ENCODE measurements at regions not wholly inside any gene's neighbourhood (a gene's known extent, or its start where the extent isn't known, plus 50 kb on each side); places are given as distances from the start of the nearest gene placed in this dataset.

DNA sequence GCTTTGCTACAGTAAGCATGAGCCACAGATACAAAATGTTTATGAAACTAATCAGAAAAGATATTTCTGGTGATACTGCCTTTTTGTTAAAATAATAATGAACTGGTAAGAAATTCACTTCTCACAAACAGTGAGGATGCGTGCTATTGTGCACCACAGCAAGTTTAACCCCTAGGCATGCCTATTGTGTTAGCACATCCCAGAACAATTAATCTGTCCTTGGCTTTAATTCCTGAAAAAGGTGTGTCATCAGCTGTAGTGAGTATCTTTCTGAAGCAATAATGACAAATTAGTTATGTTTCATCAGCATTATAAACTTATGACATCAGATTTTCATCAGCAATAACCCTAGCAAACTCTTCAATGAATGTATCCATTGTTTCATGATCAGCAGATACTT lies 1307.2 kb downstream of the EFNA5 start:
- H3K9ac ChIP-seq (ENCODE audit: insufficient read depth in 1 of 2, low read length in 2 of 2): no peak overlapping the region
- no peak overlapping the region for H3K4me3 ChIP-seq
- DNase-seq (no peak), ATAC-seq (ENCODE audit: insufficient read depth, low FRiP score) (no peak)
- H3K27me3 ChIP-seq (ENCODE audit: control insufficient read depth in 3 of 3, insufficient read depth in 3 of 3, low read length in 2 of 3): no peaks in the 10 kb centered on the region
- 94 to 97% methylated on average over 1 of the region's 1 CpG for WGBS, 2 donors
- H3K9me3 ChIP-seq (ENCODE audit: control insufficient read depth in 4 of 4, insufficient read depth in 3 of 4, low read length in 3 of 4): peaks cover 0 to 5% (median 2%) of the 10 kb centered on the region in 4 donors
- TF ChIP-seq, protein P1, sequence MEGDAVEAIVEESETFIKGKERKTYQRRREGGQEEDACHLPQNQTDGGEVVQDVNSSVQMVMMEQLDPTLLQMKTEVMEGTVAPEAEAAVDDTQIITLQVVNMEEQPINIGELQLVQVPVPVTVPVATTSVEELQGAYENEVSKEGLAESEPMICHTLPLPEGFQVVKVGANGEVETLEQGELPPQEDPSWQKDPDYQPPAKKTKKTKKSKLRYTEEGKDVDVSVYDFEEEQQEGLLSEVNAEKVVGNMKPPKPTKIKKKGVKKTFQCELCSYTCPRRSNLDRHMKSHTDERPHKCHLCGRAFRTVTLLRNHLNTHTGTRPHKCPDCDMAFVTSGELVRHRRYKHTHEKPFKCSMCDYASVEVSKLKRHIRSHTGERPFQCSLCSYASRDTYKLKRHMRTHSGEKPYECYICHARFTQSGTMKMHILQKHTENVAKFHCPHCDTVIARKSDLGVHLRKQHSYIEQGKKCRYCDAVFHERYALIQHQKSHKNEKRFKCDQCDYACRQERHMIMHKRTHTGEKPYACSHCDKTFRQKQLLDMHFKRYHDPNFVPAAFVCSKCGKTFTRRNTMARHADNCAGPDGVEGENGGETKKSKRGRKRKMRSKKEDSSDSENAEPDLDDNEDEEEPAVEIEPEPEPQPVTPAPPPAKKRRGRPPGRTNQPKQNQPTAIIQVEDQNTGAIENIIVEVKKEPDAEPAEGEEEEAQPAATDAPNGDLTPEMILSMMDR (IDR thresholded peaks at IDR 0.05; ENCODE audit: control extremely low read depth, extremely low read depth): no peak
- H3K4me1 ChIP-seq (ENCODE audit: control insufficient read depth in 5 of 5, insufficient read depth in 5 of 5, low read length in 5 of 5): no peaks in the 10 kb centered on the region
- no peak overlapping the region for H3K27ac ChIP-seq (ENCODE audit: low read depth in 1 of 2, low read length in 1 of 2)
- no peaks in the 10 kb centered on the region for H3K36me3 ChIP-seq (ENCODE audit: control insufficient read depth in 4 of 4, insufficient read depth in 4 of 4, low read length in 4 of 4)

DNA sequence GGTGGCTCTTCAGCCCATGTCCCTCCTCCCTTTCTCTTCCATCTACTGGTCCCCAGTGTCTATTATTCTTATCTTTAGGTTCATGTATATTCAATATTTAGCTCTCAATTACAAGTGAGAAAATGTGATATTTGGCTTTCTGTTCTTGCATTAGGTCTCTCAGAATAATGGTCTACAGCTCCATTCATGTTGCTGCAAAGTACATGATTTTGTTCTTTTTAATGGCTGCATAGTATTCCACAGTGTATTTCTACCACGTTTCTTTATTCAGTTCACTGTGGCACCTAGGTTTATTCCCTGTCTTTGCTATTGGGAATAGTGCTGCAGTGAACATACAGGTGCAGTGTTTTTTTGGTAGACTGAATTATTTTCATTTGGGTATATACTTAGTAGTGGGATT lies 1308.8 kb downstream of the EFNA5 start:
- H3K4me3 ChIP-seq: no peak overlapping the region
- peaks cover 0 to 5% (median 2%) of the 10 kb centered on the region in 4 donors for H3K9me3 ChIP-seq (ENCODE audit: control insufficient read depth in 4 of 4, insufficient read depth in 3 of 4, low read length in 3 of 4)
- H3K4me1 ChIP-seq (ENCODE audit: control insufficient read depth in 5 of 5, insufficient read depth in 5 of 5, low read length in 5 of 5): no peaks in the 10 kb centered on the region
- no peak overlapping the region for H3K9ac ChIP-seq (ENCODE audit: insufficient read depth in 1 of 2, low read length in 2 of 2)
- DNase-seq (no peak), ATAC-seq (ENCODE audit: insufficient read depth, low FRiP score) (no peak)
- H3K27me3 ChIP-seq (ENCODE audit: control insufficient read depth in 3 of 3, insufficient read depth in 3 of 3, low read length in 2 of 3): no peaks in the 10 kb centered on the region
- TF ChIP-seq, protein P1 (IDR thresholded peaks at IDR 0.05; ENCODE audit: control extremely low read depth, extremely low read depth): no peak
- no peaks in the 10 kb centered on the region for H3K36me3 ChIP-seq (ENCODE audit: control insufficient read depth in 4 of 4, insufficient read depth in 4 of 4, low read length in 4 of 4)
- no peak overlapping the region for H3K27ac ChIP-seq (ENCODE audit: low read depth in 1 of 2, low read length in 1 of 2)
- WGBS, 2 donors: 84 to 85% methylated on average over 1 of the region's 1 CpG

DNA sequence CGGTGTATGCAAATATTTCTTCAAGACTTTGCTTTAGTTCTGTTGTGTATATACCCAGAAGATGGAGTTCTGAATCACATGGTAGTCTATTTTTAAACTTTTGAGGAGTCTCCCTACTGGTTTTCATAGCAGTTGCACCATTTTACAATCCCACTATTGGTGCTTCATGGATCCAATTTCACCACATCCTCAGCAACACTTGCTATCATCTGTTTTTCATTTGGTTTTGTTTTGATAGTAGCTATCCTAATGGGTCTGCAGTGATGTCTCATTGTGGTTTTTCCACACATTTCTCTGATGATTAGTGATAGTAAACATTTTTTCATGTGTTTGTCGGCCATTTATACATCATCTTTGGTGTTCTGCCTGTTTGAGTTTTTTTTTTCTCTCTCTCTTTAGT lies 1339.3 kb downstream of the EFNA5 start:
- H3K4me3 ChIP-seq: no peak overlapping the region
- WGBS, 2 donors: 76 to 77% methylated on average over 2 of the region's 2 CpGs
- H3K9ac ChIP-seq (ENCODE audit: insufficient read depth in 1 of 2, low read length in 2 of 2): no peak overlapping the region
- no peak for ATAC-seq (ENCODE audit: insufficient read depth, low FRiP score)
- no peaks in the 10 kb centered on the region for H3K9me3 ChIP-seq (ENCODE audit: control insufficient read depth in 4 of 4, insufficient read depth in 3 of 4, low read length in 3 of 4)
- no peak for DNase-seq
- TF ChIP-seq, protein P1 (IDR thresholded peaks at IDR 0.05; ENCODE audit: control extremely low read depth, extremely low read depth): no peak
- H3K36me3 ChIP-seq (ENCODE audit: control insufficient read depth in 4 of 4, insufficient read depth in 4 of 4, low read length in 4 of 4): no peaks in the 10 kb centered on the region
- H3K4me1 ChIP-seq (ENCODE audit: control insufficient read depth in 5 of 5, insufficient read depth in 5 of 5, low read length in 5 of 5): no peaks in the 10 kb centered on the region
- H3K27me3 ChIP-seq (ENCODE audit: control insufficient read depth in 3 of 3, insufficient read depth in 3 of 3, low read length in 2 of 3): no peaks in the 10 kb centered on the region
- H3K27ac ChIP-seq (ENCODE audit: low read depth in 1 of 2, low read length in 1 of 2): no peak overlapping the region

DNA sequence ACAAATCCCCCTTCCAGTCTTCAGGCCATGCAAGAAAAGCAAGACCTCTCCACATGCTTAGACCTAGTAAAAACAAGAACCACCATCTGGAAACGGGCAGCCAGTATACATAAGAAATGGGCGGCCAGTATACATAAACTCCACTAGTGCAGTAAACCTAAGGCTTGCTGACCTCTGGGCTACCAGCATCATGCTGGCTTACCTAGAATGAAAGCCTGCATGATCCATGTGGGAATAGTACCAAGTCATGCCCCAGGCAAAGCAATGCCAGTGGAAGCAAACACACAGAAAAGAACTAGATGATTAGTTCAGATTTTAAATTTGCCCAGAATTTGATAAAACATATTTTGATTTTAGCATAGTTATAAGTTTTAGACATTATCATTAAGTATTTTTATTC lies 1346.4 kb downstream of the EFNA5 start:
- 92 to 96% methylated on average over 2 of the region's 2 CpGs for WGBS, 2 donors
- TF ChIP-seq, protein P1 (IDR thresholded peaks at IDR 0.05; ENCODE audit: control extremely low read depth, extremely low read depth): no peak
- no peak for ATAC-seq (ENCODE audit: insufficient read depth, low FRiP score)

More for the DNA sequence above, 1346.4 kb downstream of the EFNA5 start:
- no peak overlapping the region for H3K27ac ChIP-seq (ENCODE audit: low read depth in 1 of 2, low read length in 1 of 2)
- H3K9ac ChIP-seq (ENCODE audit: insufficient read depth in 1 of 2, low read length in 2 of 2): no peak overlapping the region
- no peaks in the 10 kb centered on the region for H3K9me3 ChIP-seq (ENCODE audit: control insufficient read depth in 4 of 4, insufficient read depth in 3 of 4, low read length in 3 of 4)
- no peak for DNase-seq
- no peaks in the 10 kb centered on the region for H3K27me3 ChIP-seq (ENCODE audit: control insufficient read depth in 3 of 3, insufficient read depth in 3 of 3, low read length in 2 of 3)
- H3K4me1 ChIP-seq (ENCODE audit: control insufficient read depth in 5 of 5, insufficient read depth in 5 of 5, low read length in 5 of 5): no peaks in the 10 kb centered on the region
- no peak overlapping the region for H3K4me3 ChIP-seq
- H3K36me3 ChIP-seq (ENCODE audit: control insufficient read depth in 4 of 4, insufficient read depth in 4 of 4, low read length in 4 of 4): no peaks in the 10 kb centered on the region
